ENCODE measurements at regions not wholly inside any gene's neighbourhood (a gene's known extent, or its start where the extent isn't known, plus 50 kb on each side); places are given as distances from the start of the nearest gene placed in this dataset.

GRCh38 chrX:124441971-124442590 is 95.7 kb downstream of the SH2D1A start:
- TF ChIP-seq CTCF (IDR thresholded peaks at IDR 0.05 in 8 of 11, conservative IDR thresholded peaks at IDR 0.05 in 3 of 11) (no peak), POLR2A (IDR thresholded peaks at IDR 0.05) (no peak), POLR2AphosphoS5 (IDR thresholded peaks at IDR 0.05) (no peak)
